ENCODE measurements at regions not wholly inside any gene's neighbourhood (a gene's known extent, or its start where the extent isn't known, plus 50 kb on each side); places are given as distances from the start of the nearest gene placed in this dataset.
"Not testable (repeated sequence)": the region's sequence is repeated elsewhere in the genome, so short reads cannot be mapped to it uniquely, and the experiment has no call there.

DNA sequence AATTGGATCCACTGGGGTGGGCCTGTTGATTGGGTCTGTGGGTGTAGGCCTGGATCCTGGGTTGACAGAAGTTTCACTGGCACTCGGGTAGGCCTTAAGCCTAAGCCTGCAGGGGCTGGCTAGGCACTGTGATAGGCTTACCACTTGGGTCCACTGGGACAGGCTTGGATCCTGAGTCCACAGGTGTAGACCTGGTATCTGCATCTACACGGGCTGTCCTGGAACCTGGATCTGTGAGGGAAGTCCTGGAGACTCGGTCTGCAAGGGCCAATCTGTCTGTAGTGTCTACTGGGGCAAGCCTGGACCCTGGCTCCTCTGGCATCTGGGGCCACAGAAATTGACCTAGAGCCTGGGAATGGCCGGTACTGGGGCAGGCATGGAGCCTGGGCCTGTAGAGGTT lies 219.0 kb upstream of the NRG3 start:
- no peak for TF ChIP-seq EP300 (IDR thresholded peaks at IDR 0.05)
- TF ChIP-seq POLR2AphosphoS5 (IDR thresholded peaks at IDR 0.05), result no peak
- TF ChIP-seq, protein P1, sequence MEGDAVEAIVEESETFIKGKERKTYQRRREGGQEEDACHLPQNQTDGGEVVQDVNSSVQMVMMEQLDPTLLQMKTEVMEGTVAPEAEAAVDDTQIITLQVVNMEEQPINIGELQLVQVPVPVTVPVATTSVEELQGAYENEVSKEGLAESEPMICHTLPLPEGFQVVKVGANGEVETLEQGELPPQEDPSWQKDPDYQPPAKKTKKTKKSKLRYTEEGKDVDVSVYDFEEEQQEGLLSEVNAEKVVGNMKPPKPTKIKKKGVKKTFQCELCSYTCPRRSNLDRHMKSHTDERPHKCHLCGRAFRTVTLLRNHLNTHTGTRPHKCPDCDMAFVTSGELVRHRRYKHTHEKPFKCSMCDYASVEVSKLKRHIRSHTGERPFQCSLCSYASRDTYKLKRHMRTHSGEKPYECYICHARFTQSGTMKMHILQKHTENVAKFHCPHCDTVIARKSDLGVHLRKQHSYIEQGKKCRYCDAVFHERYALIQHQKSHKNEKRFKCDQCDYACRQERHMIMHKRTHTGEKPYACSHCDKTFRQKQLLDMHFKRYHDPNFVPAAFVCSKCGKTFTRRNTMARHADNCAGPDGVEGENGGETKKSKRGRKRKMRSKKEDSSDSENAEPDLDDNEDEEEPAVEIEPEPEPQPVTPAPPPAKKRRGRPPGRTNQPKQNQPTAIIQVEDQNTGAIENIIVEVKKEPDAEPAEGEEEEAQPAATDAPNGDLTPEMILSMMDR (IDR thresholded peaks at IDR 0.05), result no peak
- TF ChIP-seq POLR2A (IDR thresholded peaks at IDR 0.05), result no peak
- H3K4me3 ChIP-seq, result no peak overlapping the region
- peaks cover 0 to 38% (median 0%) of the 10 kb centered on the region in 3 donors for H3K9me3 ChIP-seq
- H3K27me3 ChIP-seq, result no peaks in the 10 kb centered on the region
- H3K27ac ChIP-seq, result no peak overlapping the region
- ATAC-seq, result no peak
- no peaks in the 10 kb centered on the region for H3K4me1 ChIP-seq
- H3K36me3 ChIP-seq, result no peaks in the 10 kb centered on the region
- no CpG with 5 or more reads among the region's 4 CpGs for WGBS, 2 donors (ENCODE audit: low coverage in 1 of 2)

DNA sequence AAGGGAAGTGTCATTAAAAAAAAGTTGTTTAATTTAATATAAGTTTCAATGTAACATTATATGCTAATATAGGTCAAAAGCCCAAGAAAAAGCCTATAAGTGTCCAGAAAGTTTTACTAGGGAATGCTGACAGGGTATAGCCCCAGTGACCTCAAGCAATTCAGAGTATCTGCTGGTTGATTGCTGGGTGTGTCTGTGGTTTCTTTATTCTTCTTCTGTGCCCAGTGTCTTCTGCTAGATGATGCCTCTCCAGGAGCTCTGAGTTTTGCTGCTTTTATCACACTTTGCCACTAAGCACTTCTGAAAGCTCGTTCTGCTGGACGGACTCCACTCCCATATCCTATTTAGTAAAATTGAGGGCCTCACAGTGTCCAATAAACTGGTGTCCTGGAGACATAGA lies 212.2 kb upstream of the NRG3 start:
- H3K4me1 ChIP-seq, result no peaks in the 10 kb centered on the region
- ATAC-seq, result no peak
- no peaks in the 10 kb centered on the region for H3K36me3 ChIP-seq
- TF ChIP-seq POLR2A (IDR thresholded peaks at IDR 0.05) (no peak), EP300 (IDR thresholded peaks at IDR 0.05) (no peak), POLR2AphosphoS5 (IDR thresholded peaks at IDR 0.05) (no peak)
- TF ChIP-seq, protein P1 (IDR thresholded peaks at IDR 0.05), result no peak
- H3K9me3 ChIP-seq, result no peaks in the 10 kb centered on the region
- H3K4me3 ChIP-seq, result no peak overlapping the region
- no peak overlapping the region for H3K27ac ChIP-seq
- no peaks in the 10 kb centered on the region for H3K27me3 ChIP-seq
- WGBS, 2 donors (ENCODE audit: low coverage in 1 of 2), result 88 to 90% methylated on average over 2 of the region's 2 CpGs

DNA sequence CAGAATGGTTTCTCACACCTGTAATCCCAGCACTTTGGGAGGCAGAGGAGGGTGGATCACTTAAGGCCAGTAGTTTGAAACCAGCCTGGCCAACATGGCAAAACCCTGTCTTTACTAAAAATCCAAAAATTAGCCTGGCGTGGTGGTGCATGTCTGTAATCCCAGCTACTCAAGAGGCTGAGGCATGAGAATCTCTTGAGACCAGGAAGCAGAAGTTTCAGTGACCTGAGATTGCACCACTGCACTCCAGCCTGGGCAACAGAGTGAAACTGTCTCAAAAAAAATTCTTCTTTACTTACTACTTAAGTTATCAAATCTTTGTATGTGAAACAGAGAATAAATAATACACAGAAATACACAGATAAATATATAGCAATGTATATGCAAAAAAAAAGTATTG lies 210.2 kb upstream of the NRG3 start:
- not testable (repeated sequence) for ATAC-seq, H3K36me3 ChIP-seq, H3K4me1 ChIP-seq, H3K4me3 ChIP-seq, H3K27ac ChIP-seq, H3K9me3 ChIP-seq, H3K27me3 ChIP-seq
- WGBS, 2 donors (ENCODE audit: low coverage in 1 of 2), result 64 to 86% methylated on average over 1 of the region's 1 CpG

DNA sequence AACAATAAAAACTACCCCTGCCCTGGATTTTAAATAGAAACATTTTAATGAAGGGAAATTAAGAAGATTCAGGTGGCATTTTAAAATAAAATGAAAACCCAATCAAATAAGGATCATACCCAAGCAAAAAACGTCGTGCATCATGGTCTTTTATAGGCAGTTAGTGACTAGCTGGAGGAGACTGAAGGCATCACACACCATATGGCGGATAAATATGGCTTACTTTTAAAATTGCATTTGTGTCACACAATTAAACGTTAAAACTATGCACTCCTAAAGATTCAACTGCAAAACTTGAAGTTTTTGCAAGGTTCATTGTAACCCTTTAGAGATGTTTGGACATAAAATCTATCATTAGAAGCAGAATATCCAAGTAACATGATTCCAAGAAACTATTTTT lies 200.1 kb upstream of the NRG3 start:
- WGBS, 2 donors (ENCODE audit: low coverage in 1 of 2), result 54 to 81% methylated on average over 4 of the region's 4 CpGs
- Histone ChIP-seq H3K27me3 (no peaks in the 10 kb centered on the region), H3K4me1 (no peaks in the 10 kb centered on the region), H3K36me3 (no peaks in the 10 kb centered on the region), H3K9me3 (no peaks in the 10 kb centered on the region), H3K27ac (no peak overlapping the region), H3K4me3 (no peak overlapping the region)
- ATAC-seq, result no peak
- TF ChIP-seq, protein P1 (IDR thresholded peaks at IDR 0.05), result no peak
- TF ChIP-seq EP300 (IDR thresholded peaks at IDR 0.05) (no peak), POLR2AphosphoS5 (IDR thresholded peaks at IDR 0.05) (no peak), POLR2A (IDR thresholded peaks at IDR 0.05) (no peak)

DNA sequence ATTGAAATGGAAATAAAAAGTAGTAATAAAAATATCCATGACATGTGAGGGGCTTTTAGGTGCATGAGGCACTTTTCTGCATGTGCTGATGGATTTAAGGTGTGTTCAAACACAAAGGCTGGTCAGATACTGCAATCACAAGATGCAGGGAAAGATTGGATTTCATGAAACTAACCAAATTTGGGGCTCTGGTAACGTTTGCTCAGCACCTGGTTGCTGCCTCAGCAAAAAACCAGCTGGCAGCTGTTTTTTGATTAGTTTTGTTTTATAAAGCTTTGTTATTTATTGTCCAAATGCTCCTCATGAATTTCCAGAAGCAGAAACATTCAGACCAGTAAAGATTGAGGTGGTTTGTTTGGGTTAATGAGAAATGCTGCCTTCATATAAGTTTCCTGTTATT lies 195.7 kb upstream of the NRG3 start:
- 20 to 27% methylated on average over 1 of the region's 1 CpG for WGBS, 2 donors (ENCODE audit: low coverage in 1 of 2)

More for the DNA sequence above, 195.7 kb upstream of the NRG3 start:
- no peaks in the 10 kb centered on the region for H3K27me3 ChIP-seq
- no peak overlapping the region for H3K4me3 ChIP-seq
- no peaks in the 10 kb centered on the region for H3K9me3 ChIP-seq
- H3K36me3 ChIP-seq, result no peaks in the 10 kb centered on the region
- no peaks in the 10 kb centered on the region for H3K4me1 ChIP-seq
- ATAC-seq, result no peak
- H3K27ac ChIP-seq, result no peak overlapping the region
- TF ChIP-seq POLR2A (IDR thresholded peaks at IDR 0.05) (no peak), EP300 (IDR thresholded peaks at IDR 0.05) (no peak), POLR2AphosphoS5 (IDR thresholded peaks at IDR 0.05) (no peak)
- TF ChIP-seq, protein P1 (IDR thresholded peaks at IDR 0.05), result no peak
